Loucy (cell line): ENCODE measurements at regions not wholly inside any gene's neighbourhood (a gene's known extent, or its start where the extent isn't known, plus 50 kb on each side); places are given as distances from the start of the nearest gene placed in this dataset.

ENCODE experiments used
- H2AFZ ChIP-seq: fragments of 200-600 bp; sonication (generic); 2 replicates; pipeline ENCODE4 v1.6.0; 2016; ENCODE audit warnings: antibody characterized with exemption, mild to moderate bottlenecking, low read length, moderate library complexity
- H3F3A ChIP-seq: fragments of 200-600 bp; 2 replicates; pipeline ENCODE4 v1.6.0; 2016; ENCODE audit warnings: antibody characterized with exemption, low read depth, mild to moderate bottlenecking
- H3K27me3 ChIP-seq: fragments of 200-600 bp; sonication (generic); 2 replicates; pipeline ENCODE4 v1.6.1; 2014; ENCODE audit warnings: low read length, mild to moderate bottlenecking; ENCODE audit not compliant: insufficient read depth, poor library complexity, severe bottlenecking
- H3K36me3 ChIP-seq: fragments of 200-600 bp; sonication (generic); 2 replicates; pipeline ENCODE4 v1.6.1; 2016; ENCODE audit warnings: low read length; ENCODE audit not compliant: insufficient read depth
- H3K4me1 ChIP-seq: fragments of 200-600 bp; sonication (generic); 2 replicates; pipeline ENCODE4 v1.5.1; 2014; ENCODE audit warnings: low read length, mild to moderate bottlenecking; ENCODE audit not compliant: insufficient read depth, poor library complexity, severe bottlenecking
- H3K4me2 ChIP-seq: fragments of 200-600 bp; sonication (generic); 2 replicates; pipeline ENCODE4 v1.6.0; 2014; ENCODE audit warnings: antibody characterized with exemption, low read length, low read depth, mild to moderate bottlenecking; ENCODE audit not compliant: poor library complexity, severe bottlenecking
- H3K4me3 ChIP-seq: fragments of 200-600 bp; sonication (generic); 2 replicates; pipeline ENCODE4 v1.5.1; 2014; ENCODE audit warnings: low read length, mild to moderate bottlenecking, mixed read lengths; ENCODE audit not compliant: poor library complexity, severe bottlenecking
- H3K79me2 ChIP-seq: fragments of 200-600 bp; sonication (generic); 2 replicates; pipeline ENCODE4 v1.6.1; 2014; ENCODE audit warnings: low read length; ENCODE audit not compliant: insufficient read depth
- H3K9ac ChIP-seq: fragments of 200-600 bp; sonication (generic); 2 replicates; pipeline ENCODE4 v1.6.0; 2014; ENCODE audit warnings: mild to moderate bottlenecking, low read depth, low read length, moderate library complexity; ENCODE audit not compliant: poor library complexity, severe bottlenecking
- H3K9me2 ChIP-seq: fragments of 200-600 bp; sonication (generic); replicated peaks from 2 replicates; pipeline ENCODE4 v1.6.1; 2016; ENCODE audit warnings: low read depth, low read length, mixed read lengths
- H3K9me3 ChIP-seq: fragments of 200-600 bp; sonication (generic); 2 replicates; pipeline ENCODE4 v1.6.1; 2014; ENCODE audit warnings: mild to moderate bottlenecking, antibody characterized with exemption, low read length, low read depth; ENCODE audit not compliant: insufficient read depth
- H4K20me1 ChIP-seq: fragments of 200-600 bp; sonication (generic); 2 replicates; pipeline ENCODE4 v1.6.0; 2014; ENCODE audit warnings: antibody characterized with exemption, low read length, mild to moderate bottlenecking; ENCODE audit not compliant: insufficient read depth, poor library complexity, severe bottlenecking
- CTCF ChIP-seq: fragments of 200-600 bp; sonication (generic); conservative IDR thresholded peaks from 2 replicates; pipeline ENCODE4 v1.5.1; 2014; ENCODE audit warnings: mild to moderate bottlenecking, antibody characterized with exemption, low read length
- EZH2phosphoT487 ChIP-seq: fragments of 200-600 bp; IDR thresholded peaks from 2 replicates; pipeline ENCODE4 v1.6.1; 2018; ENCODE audit warnings: antibody characterized with exemption, mild to moderate bottlenecking, moderate library complexity, borderline replicate concordance

DNA sequence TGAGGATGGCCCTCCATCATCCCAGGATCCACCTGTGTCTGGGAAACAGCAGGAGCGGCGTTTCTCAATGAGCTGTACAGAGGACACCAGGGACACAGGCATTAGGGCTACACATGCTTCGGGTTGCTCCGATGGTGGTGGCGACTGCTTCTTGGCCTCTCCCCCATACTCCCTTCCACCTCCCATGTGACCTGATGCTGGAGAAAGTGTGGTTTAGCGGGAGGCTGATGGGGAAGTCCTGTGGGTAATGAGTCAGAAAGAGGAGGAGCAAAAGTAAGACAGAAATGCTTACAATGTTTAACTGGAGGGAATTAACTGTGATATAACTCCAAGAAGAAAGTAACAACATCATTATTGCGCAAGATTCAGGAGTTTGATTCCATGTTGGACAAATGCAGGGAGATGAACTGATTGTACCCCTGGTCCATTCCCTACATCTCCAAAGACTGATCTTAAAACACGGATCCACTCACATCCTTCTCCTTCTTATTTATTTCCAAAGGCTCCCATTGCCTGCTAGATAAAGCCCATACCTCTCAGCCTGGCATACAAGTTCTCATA lies 186.6 kb downstream of the NRP2 start:
- no peaks in the 10 kb centered on the region for H3K79me2 ChIP-seq
- H3K9ac ChIP-seq, result peak overlapping the region; percentile 56
- no peaks in the 10 kb centered on the region for H3K36me3 ChIP-seq
- peak overlapping the region; percentile 75 for H2AFZ ChIP-seq
- no peaks in the 10 kb centered on the region for H3K27me3 ChIP-seq
- peak overlapping the region; percentile 81 for H3K4me2 ChIP-seq
- H3K4me1 ChIP-seq, result peaks cover 20% of the 10 kb centered on the region
- TF ChIP-seq CTCF (no peak), EZH2phosphoT487 (no peak)
- H4K20me1 ChIP-seq, result no peaks in the 10 kb centered on the region
- no peaks in the 10 kb centered on the region for H3K9me2 ChIP-seq
- H3F3A ChIP-seq, result no peaks in the 10 kb centered on the region
- no peaks in the 10 kb centered on the region for H3K9me3 ChIP-seq
- H3K4me3 ChIP-seq, result peak overlapping the region; percentile 60

DNA sequence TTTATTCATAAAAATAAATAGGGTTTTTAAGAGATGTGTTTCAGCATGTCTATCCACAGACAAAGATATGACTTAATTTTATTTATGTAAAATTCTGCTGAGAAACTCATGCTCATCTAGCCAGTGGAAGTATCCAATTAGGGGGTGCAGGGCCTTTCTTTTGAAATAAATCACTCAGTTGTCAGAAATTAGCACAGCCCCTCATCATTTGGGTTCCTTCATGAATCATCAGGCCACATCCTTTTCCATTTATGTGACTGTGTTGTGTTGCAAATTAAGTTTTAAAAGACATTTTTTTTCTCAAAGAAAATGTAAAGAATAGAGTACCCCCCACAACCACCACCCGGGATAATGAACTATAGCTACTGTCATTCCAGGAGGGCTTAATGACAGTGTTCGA lies 185.8 kb downstream of the NRP2 start:
- Histone ChIP-seq H3K9me3 (no peaks in the 10 kb centered on the region), H3F3A (no peaks in the 10 kb centered on the region), H3K4me2 (peak overlapping the region; percentile 81), H3K36me3 (no peaks in the 10 kb centered on the region), H3K79me2 (no peaks in the 10 kb centered on the region), H3K9ac (peak overlapping the region; percentile 56), H3K27me3 (no peaks in the 10 kb centered on the region), H3K4me1 (peaks cover 20% of the 10 kb centered on the region), H3K4me3 (peak overlapping the region; percentile 60), H2AFZ (peak overlapping the region; percentile 75; the same call in 1 of the 2 replicates), H3K9me2 (no peaks in the 10 kb centered on the region), H4K20me1 (no peaks in the 10 kb centered on the region)
- TF ChIP-seq CTCF (no peak), EZH2phosphoT487 (no peak)

DNA sequence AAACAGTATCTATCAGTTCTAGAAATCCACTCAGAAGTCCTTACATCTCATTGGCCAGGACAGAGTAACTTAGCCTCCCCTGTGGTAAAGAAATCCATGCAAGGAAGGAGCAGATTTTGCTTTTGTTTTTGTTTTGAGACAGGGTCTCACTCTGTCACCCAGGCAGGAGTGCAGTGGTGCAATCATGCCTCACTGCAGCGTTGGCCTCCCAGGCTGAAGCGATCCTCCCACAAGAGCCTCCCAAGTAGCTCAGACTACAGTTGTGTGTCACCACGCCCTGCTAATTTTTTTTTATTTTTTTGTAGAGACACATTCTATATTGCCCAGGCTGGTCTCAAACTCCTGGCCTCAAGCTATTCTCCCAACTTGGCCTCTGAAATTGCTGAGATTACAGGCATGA lies 185.1 kb downstream of the NRP2 start:
- Histone ChIP-seq H3K9me2 (no peaks in the 10 kb centered on the region), H4K20me1 (no peaks in the 10 kb centered on the region), H3K9me3 (no peaks in the 10 kb centered on the region), H3K4me3 (no peak overlapping the region), H3F3A (no peaks in the 10 kb centered on the region), H3K9ac (no peak overlapping the region), H3K4me1 (peaks cover 20% of the 10 kb centered on the region), H3K36me3 (no peaks in the 10 kb centered on the region), H3K4me2 (no peak overlapping the region), H3K27me3 (no peaks in the 10 kb centered on the region), H3K79me2 (no peaks in the 10 kb centered on the region), H2AFZ (no peak overlapping the region)
- TF ChIP-seq CTCF (no peak), EZH2phosphoT487 (no peak)
